ENCODE measurements at regions not wholly inside any gene's neighbourhood (a gene's known extent, or its start where the extent isn't known, plus 50 kb on each side); places are given as distances from the start of the nearest gene placed in this dataset.

GRCh38 chr9:17967731-17968130, 388.9 kb downstream of the SH3GL2 start:
- ATAC-seq, result no peak
- WGBS, 4 donors, result 38 to 68% (median 43%) methylated on average over 3 of the region's 3 CpGs

GRCh38 chr9:17969232-17969631, 390.4 kb downstream of the SH3GL2 start:
- no peak overlapping the region for H3K4me3 ChIP-seq
- no peaks in the 10 kb centered on the region for H3K4me1 ChIP-seq
- 0 to 84% (median 18%) methylated on average over 1 of the region's 1 CpG for WGBS, 4 donors
- no peak for DNase-seq
- no peak for TF ChIP-seq POLR2A (IDR thresholded peaks at IDR 0.05)
- TF ChIP-seq, protein P1, sequence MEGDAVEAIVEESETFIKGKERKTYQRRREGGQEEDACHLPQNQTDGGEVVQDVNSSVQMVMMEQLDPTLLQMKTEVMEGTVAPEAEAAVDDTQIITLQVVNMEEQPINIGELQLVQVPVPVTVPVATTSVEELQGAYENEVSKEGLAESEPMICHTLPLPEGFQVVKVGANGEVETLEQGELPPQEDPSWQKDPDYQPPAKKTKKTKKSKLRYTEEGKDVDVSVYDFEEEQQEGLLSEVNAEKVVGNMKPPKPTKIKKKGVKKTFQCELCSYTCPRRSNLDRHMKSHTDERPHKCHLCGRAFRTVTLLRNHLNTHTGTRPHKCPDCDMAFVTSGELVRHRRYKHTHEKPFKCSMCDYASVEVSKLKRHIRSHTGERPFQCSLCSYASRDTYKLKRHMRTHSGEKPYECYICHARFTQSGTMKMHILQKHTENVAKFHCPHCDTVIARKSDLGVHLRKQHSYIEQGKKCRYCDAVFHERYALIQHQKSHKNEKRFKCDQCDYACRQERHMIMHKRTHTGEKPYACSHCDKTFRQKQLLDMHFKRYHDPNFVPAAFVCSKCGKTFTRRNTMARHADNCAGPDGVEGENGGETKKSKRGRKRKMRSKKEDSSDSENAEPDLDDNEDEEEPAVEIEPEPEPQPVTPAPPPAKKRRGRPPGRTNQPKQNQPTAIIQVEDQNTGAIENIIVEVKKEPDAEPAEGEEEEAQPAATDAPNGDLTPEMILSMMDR (IDR thresholded peaks at IDR 0.05), result no peak
- H3K9me3 ChIP-seq, result no peaks in the 10 kb centered on the region
- H3K36me3 ChIP-seq, result no peaks in the 10 kb centered on the region
- ATAC-seq, result no peak
- no peaks in the 10 kb centered on the region for H3K27me3 ChIP-seq
- intact Hi-C loops (cut with DNase I), result loop anchor here in 1 of 10 donors (10.0 kb wide), 1 partner anchor 144 kb away; no protein-coding TSS in a partner anchor
- no peak overlapping the region for H3K27ac ChIP-seq

More at GRCh38 chr9:17967731-17968130, 388.9 kb downstream of the SH3GL2 start:
- intact Hi-C loops (cut with DNase I), result loop anchor here in 1 of 10 donors (10.0 kb wide), 1 partner anchor 143 kb away; no protein-coding TSS in a partner anchor
- peaks cover 0 to 8% (median 0%) of the 10 kb centered on the region in 12 donors for H3K4me1 ChIP-seq
- no peaks in the 10 kb centered on the region for H3K27me3 ChIP-seq
- DNase-seq, result no peak
- no peak overlapping the region for H3K27ac ChIP-seq
- TF ChIP-seq, protein P1 (IDR thresholded peaks at IDR 0.05), result no peak
- TF ChIP-seq POLR2A (IDR thresholded peaks at IDR 0.05), result no peak
- no peaks in the 10 kb centered on the region for H3K36me3 ChIP-seq
- no peak overlapping the region for H3K4me3 ChIP-seq
- no peaks in the 10 kb centered on the region for H3K9me3 ChIP-seq

DNA sequence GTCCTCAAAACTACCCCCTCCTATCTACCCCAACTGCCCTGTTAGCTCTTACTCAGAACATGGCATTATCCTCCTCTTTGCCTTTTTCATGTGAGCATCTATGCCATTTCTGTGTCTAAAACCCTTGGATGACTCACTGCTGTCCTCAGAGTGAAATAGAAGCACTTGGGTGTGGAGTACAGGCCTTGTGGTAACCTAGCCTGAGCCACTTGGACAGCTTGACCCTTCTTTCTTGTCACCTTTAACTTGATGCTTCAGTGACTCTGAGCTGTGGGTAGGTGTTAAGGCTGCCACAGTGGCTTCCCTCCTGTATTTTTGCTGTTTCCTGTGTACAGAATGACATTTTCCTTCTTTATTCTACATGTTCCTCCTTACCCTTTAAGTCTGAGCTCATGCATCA, 391.4 kb downstream of the SH3GL2 start:
- H3K4me3 ChIP-seq, result no peak overlapping the region
- H3K27ac ChIP-seq, result no peak overlapping the region
- H3K27me3 ChIP-seq, result no peaks in the 10 kb centered on the region
- no peaks in the 10 kb centered on the region for H3K4me1 ChIP-seq
- intact Hi-C loops (cut with DNase I), result no loop called here
- H3K9me3 ChIP-seq, result peaks cover 0 to 7% (median 0%) of the 10 kb centered on the region in 12 donors
- no peak for ATAC-seq
- no peak for TF ChIP-seq POLR2A (IDR thresholded peaks at IDR 0.05)
- TF ChIP-seq, protein P1 (IDR thresholded peaks at IDR 0.05), result no peak
- no peak for DNase-seq
- H3K36me3 ChIP-seq, result no peaks in the 10 kb centered on the region

DNA sequence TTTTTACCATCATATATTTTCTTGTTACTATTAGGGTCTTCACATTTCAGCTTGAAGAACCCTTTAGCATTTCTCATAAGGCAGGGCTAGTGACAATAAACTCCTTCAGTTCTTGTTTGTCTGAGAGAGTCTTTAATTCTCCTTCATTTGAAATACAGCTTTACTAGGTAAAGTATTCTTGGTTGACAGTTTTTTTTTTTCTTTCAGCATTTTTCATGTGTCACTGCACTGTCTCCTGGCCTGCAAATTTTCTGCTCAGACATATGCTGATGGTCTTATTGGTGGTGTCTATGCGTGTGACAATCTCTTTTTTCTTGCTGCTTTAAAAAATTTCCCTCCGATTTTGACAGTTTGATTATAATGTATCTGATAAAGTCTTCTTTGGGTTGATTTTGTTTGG, 399.9 kb downstream of the SH3GL2 start:
- H3K36me3 ChIP-seq, result no peaks in the 10 kb centered on the region
- ATAC-seq, result no peak
- no peak for DNase-seq
- H3K27me3 ChIP-seq, result no peaks in the 10 kb centered on the region
- intact Hi-C loops (cut with DNase I), result no loop called here
- WGBS, 4 donors, result 88 to 92% (median 90%) methylated on average over 2 of the region's 2 CpGs
- peaks cover 0 to 62% (median 16%) of the 10 kb centered on the region in 12 donors for H3K9me3 ChIP-seq
- H3K4me3 ChIP-seq, result no peak overlapping the region
- H3K27ac ChIP-seq, result no peak overlapping the region
- no peak for TF ChIP-seq POLR2A (IDR thresholded peaks at IDR 0.05)
- TF ChIP-seq, protein P1 (IDR thresholded peaks at IDR 0.05), result no peak
- no peaks in the 10 kb centered on the region for H3K4me1 ChIP-seq

All from heart left ventricle (tissue), 16 donors.